ENCODE measurements at regions not wholly inside any gene's neighbourhood (a gene's known extent, or its start where the extent isn't known, plus 50 kb on each side); places are given as distances from the start of the nearest gene placed in this dataset.

DNA sequence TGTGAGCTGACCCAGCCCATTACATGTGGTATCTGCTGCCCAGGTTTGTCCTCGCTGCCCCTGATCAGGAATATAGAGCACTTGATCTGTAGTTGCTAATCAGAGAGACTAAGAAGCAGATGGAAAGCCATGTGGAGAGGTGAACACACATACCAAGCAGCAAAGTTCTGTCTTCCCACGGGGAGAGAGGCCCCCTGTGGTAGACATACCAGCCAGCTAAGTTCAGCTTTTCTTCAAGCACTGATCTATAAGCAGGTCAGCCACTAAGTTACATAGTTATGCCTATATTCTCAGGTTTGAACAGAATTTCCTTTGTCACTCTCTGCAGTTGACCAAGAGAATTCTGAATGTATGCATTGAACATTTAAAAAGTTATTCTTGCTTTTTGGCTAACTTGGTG is 76.4 kb downstream of the DDX3Y start:
- no peak for DNase-seq (ENCODE audit: low spot score)

GRCh38 chrY:12982249-12982829 is 77.7 kb downstream of the DDX3Y start:
- no peak for DNase-seq (ENCODE audit: low spot score)

DNA sequence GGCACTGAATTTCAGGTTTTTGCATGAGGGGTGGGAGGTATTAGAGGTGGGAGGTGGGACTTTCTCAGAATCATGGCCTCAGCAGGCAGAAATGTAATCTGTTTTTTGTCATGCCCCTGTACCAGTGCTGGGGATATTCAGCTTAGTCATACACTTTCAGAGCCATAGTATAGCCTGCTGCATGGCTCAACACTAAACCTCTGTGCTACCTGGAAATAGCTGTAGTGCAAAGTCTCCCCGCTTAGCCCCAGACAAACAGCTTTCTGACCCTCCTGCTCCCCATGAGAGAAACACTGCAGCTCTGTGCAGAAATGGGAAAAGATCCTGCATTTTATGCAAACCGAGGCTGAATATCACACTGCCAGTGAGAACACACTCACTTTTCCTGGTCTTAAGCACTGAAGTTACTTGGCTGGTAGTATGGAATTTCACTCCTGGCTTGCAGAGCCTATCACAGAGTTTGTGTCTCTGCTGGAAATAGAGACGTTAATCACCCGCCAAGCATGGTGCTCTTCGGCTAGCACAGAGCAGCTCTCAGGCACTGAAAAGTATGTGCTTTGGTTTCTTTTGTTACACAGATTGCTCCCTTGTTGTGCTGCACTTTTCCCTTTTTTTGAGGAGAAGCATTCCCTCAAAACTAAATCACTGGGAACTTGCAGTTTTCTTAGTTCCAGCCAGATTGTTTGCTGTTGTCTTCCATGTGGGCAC is 80.1 kb downstream of the DDX3Y start:
- DNase-seq (ENCODE audit: low spot score): peak; percentile 4

DNA sequence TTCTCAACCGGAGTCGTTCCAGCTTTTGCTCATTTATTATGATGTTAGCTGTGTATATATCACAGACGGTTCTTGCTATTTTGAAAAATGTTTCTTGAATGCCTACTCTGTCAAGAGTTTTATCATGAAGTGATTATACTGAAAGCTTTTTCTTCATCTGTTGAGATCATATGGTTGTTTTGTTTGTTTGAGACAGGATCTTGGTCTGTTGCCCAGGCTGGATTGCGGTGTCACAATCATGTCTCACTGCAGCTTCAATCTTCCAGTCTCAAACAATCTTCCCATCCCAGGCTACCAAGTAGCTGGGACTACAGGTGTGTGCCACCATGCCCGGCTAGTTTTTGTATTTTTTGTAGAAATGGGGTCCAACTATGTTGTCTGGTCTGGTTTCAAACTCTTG is 112.8 kb downstream of the DDX3Y start:
- no peak for DNase-seq (ENCODE audit: low spot score)

- DNase-seq (ENCODE audit: low spot score): no peak
Observed at GRCh38 chrY:13019486-13019885, 114.8 kb downstream of the DDX3Y start.

GRCh38 chrY:13020839-13021238 is 116.2 kb downstream of the DDX3Y start:
- no peak for DNase-seq (ENCODE audit: low spot score)

- DNase-seq (ENCODE audit: low spot score): no peak
Observed at GRCh38 chrY:13023607-13024006, 118.9 kb downstream of the DDX3Y start.

DNA sequence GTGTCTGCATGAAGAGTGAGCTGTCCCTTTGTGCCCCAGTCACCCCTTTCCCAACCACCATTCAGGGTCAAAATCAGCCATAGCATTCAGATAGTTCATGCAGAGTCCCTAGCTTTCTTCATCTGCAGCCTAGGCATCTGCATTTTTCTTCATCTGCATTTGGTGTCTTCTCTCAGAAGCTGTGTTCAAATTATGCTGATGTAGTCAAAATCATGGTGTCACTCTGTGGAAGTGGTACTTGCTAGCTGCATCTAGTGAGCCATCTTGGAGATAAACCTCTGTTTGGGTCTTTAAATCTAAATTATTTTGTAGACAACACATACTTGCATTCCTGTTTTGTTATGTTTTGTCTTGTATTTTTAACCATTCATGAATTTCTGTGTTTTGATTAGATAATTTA is 119.8 kb downstream of the DDX3Y start:
- DNase-seq (ENCODE audit: low spot score): no peak

- no peak for DNase-seq (ENCODE audit: low spot score)
Observed at GRCh38 chrY:13026906-13027305, 122.2 kb downstream of the DDX3Y start.

GRCh38 chrY:13040232-13040631 is 135.6 kb downstream of the DDX3Y start:
- no peak for DNase-seq (ENCODE audit: low spot score)

GRCh38 chrY:13053501-13053900 is 148.8 kb downstream of the DDX3Y start:
- DNase-seq (ENCODE audit: low spot score): no peak

DNA sequence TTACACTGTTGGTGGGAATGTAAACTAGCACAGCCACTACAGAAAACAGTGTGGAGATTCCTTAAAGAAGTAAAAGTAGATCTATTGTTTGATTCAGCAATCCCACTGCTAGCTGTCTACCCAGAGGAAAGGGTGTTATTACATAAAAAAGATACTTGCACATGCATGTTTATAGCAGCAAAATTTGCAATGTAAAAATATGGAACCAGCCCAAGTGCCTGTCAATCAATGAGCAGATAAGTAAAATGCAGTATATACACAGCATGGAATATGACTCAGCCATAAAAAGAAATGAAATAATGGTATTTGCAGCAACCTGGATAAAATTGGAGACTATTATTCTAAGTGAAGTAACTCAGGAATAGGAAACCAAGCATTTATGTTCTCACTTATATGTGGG is 161.7 kb downstream of the DDX3Y start:
- DNase-seq (ENCODE audit: low spot score): no peak

DNA sequence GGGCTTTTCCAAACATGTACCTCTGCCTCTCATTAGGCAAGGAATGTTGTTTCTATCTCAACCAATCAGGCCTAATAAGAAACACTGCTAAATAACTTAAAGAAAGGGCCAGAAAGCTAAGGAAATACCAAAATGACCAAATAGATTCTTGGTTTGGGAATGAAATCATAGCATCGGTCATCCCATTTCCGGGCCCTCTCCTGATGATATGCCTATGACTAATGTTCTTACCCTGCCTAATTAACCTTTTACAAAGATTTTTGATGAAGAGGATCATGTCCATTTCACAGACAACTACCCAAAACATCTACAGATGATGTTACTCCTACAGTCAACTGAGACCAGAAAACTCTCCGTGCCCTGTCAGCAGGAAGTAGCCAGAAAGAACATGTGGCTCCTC is 164.0 kb downstream of the DDX3Y start:
- DNase-seq (ENCODE audit: low spot score): no peak

DNA sequence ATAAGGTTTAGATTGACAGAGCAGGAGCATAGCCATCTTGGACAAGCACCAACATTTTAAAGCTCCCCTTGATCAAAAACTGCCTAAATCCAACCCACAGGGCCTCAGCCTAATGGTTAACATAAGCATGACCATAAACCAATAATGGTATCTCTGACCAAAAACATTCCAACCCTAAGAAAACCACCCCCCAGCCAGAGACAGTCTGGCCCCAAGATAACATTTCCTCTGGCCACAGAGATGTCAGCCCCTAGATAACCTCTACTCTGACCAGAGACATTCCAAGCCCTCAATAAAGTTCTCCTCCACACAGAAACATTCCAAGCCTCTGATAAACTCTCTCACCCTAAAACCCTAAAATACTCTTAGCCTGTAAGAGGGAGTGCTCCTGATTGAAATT is 164.4 kb downstream of the DDX3Y start:
- DNase-seq (ENCODE audit: low spot score): no peak

- DNase-seq (ENCODE audit: low spot score): no peak
Observed at GRCh38 chrY:13082748-13083147, 178.1 kb downstream of the DDX3Y start.

DNA sequence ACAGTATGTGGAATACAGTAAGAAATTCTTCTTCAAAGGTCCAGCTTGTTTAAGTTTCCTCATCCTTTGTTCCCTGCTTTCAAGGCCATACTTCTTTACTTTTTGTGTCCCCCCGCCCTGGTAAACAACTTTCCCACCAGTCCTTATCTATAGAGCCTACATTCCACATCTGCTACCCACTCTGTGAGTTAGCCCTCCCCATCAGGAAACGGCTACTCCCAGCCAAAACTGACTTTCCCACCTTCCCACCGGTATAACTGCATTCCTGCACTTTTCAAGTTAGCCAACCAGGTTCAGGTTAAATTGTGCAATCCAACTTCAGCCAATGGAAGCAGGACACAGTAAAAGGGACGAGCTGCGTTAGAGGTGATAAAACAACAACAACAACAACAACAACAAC is 186.9 kb downstream of the DDX3Y start:
- no peak for DNase-seq (ENCODE audit: low spot score)

- DNase-seq (ENCODE audit: low spot score): peak; percentile 17
Observed at GRCh38 chrY:13092986-13093385, 188.3 kb downstream of the DDX3Y start.

DNA sequence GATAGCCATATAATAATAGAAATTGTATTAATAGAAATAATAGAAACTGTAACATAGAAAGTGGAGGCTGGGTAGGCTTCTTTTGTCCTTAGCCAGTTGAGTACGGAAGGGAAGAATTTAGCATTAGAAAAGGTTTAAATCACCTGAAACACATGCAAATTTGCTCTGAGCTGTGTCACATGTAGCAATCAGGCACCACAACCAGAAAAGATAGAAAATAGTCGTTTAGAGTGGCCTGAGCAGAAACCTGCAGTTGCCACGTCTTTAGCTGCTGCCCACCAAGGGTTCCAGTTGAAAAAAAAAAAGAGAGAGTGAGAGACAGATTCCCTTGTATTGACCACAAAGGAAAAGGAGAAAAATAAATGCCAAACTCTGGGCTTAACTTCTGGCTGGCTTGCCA is 188.8 kb downstream of the DDX3Y start:
- DNase-seq (ENCODE audit: low spot score): no peak

DNA sequence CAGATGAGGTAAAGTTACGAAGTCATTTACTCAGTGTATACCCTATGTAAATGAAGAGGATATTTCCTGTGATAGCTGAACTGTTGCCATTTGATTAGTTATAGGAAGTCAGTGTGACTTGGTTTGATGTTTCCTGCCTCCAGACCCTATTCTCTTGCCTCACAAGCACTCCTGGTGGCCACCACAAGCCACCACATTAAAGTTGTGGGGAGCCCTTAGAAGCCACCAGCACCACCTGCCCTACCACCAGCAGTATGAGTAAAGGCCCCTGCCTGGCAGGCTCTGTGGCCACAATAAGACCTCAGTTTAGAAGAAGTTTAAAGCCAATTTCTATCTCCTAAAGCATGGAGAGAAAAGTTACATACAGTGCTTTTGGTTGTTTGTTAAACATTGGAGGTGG is 189.7 kb downstream of the DDX3Y start:
- DNase-seq (ENCODE audit: low spot score): no peak

DNA sequence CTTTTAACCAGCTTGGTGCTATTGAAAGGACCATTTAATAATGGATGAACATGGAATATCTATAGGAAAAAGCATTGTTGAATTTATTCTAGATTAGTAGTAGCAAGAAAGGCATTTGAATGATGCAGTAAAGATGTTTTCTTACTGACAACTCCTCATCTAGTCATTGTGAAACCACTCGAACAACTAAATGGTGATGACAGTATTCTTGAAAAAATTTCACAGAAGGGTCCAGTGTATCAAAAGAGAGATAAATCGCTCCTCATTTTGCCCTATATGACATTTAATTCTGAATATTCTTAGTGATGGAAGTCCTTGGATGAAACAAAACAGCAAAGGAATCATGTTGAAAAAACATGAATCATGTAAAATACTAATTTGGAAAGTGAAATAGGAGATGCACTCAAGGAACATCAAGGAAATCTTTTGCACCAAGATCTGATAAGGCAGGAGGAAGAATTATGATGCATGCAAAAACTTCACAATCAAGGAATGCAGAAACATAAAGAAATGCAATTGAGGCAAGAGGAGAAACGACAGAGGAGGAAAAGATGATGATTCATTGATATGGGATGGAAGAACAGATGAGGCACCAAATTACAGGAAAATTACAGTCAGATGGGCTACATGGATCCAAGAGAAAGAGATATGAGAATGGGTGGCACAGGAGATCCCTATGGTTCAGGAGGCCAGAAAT is 190.4 kb downstream of the DDX3Y start:
- no peak for DNase-seq (ENCODE audit: low spot score)

DNA sequence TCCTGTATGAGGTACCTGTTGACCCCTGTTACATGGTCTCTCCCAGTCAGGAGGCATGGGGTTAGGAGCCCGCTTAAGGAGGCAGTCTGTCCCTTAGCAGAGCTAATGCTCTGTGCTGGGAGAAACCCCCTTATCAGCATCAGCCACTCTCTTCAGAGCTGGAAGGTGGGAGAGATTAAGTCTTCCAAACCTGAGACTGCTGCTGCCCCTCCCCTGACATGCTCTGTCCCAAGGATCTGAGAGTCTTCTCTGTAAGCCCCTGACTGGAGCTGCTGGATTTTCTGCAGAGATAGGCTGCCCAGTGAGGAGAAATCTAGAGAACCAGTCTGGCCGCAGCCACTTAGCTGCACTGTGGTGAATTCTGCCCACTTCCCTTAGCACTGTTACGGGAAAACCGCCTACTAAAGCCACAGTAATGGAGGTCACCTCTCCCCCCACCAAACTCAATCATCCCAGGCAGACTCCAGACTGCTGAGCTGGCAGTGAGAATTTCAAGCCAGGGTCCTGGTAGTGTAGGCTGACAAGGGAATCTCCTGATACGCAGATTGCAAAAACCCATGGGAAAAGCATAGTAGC is 222.3 kb downstream of the DDX3Y start:
- no peak for DNase-seq (ENCODE audit: low spot score)

DNA sequence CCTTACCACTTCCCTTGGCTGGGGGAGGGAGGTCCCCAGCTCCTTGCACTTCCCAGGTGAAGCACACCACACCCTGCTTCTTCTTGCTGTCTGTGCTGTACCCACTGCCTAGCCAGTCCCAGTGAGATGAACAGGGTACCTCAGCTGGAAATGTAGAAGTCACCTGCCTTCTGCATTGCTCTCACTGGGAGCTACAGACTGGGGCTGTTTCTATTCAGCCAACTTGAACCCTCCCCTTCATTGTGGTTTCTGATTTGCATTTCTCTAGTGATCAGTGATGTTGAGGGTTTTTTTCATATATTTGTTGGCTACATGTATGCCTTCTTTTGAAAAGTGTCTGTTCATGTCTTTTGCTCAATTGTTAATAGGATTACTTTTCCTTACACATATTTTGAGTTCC is 222.8 kb downstream of the DDX3Y start:
- no peak for DNase-seq (ENCODE audit: low spot score)

GRCh38 chrY:13149148-13149547 is 244.5 kb downstream of the DDX3Y start:
- DNase-seq (ENCODE audit: low spot score): no peak

All from umbilical cord (tissue), 1 donor.